ENCODE measurements at regions not wholly inside any gene's neighbourhood (a gene's known extent, or its start where the extent isn't known, plus 50 kb on each side); places are given as distances from the start of the nearest gene placed in this dataset.

- TF ChIP-seq POLR2A (IDR thresholded peaks at IDR 0.05) (no peak), CTCF (IDR thresholded peaks at IDR 0.05) (no peak)
Observed at GRCh38 chr7:94188350-94188749, 184.2 kb upstream of the BET1 start.
